GM18502 (cell line): ENCODE measurements at regions not wholly inside any gene's neighbourhood (a gene's known extent, or its start where the extent isn't known, plus 50 kb on each side); places are given as distances from the start of the nearest gene placed in this dataset.
"Not testable (repeated sequence)": the region's sequence is repeated elsewhere in the genome, so short reads cannot be mapped to it uniquely, and the experiment has no call there.

Experiments
- ATAC-seq: cut with Tn5 transposase; IDR thresholded peaks from one replicate; pipeline ENCODE4 v1.9.1; 2021; ENCODE audit warnings: mild to moderate bottlenecking; ENCODE audit not compliant: unreplicated experiment, poor library complexity

GRCh38 chr9:87386490-87387025, 111.1 kb upstream of the DAPK1 start:
- ATAC-seq, result no peak

GRCh38 chr9:87387351-87388011, 110.2 kb upstream of the DAPK1 start:
- ATAC-seq, result no peak

GRCh38 chr9:87388708-87389107, 109.0 kb upstream of the DAPK1 start:
- not testable (repeated sequence) for ATAC-seq

- ATAC-seq, result no peak
Measured at GRCh38 chr9:87389936-87390335, 107.7 kb upstream of the DAPK1 start.

GRCh38 chr9:87390361-87390760, 107.3 kb upstream of the DAPK1 start:
- no peak for ATAC-seq

GRCh38 chr9:87392086-87392485, 105.6 kb upstream of the DAPK1 start:
- ATAC-seq, result no peak

GRCh38 chr9:87393706-87394230, 103.9 kb upstream of the DAPK1 start:
- ATAC-seq, result no peak

DNA sequence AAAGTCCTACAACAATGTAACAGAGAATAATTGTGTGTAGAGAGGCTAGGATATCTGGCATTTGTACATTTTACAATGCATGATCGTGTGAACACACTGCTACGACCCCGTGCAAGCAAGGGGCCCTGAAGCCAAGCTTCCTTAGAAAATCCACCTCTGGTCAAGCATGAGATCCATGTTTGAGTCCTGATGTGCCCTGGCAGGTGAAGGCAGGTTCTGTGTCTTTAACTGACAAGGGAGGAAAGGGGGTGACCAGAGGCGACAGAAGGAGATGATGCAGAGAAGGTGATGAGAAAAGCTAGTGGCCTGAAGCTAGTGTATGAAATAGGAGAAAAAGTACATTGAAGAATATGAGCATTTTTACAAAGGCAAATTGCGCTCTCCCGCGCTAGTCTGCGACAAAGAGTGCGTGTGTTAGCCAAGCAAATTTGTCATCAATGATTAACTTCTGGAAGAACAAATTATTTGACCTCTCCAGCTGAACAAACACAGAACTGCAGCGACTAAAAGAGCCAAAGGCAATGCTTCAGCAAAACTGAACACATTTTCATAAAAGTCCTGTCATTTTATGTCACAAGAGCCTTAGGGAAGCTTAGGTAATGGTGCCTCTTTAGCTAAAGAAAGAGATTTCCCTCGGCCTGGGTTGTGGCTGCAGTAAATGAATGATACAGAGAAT, 101.7 kb upstream of the DAPK1 start:
- ATAC-seq, result no peak

DNA sequence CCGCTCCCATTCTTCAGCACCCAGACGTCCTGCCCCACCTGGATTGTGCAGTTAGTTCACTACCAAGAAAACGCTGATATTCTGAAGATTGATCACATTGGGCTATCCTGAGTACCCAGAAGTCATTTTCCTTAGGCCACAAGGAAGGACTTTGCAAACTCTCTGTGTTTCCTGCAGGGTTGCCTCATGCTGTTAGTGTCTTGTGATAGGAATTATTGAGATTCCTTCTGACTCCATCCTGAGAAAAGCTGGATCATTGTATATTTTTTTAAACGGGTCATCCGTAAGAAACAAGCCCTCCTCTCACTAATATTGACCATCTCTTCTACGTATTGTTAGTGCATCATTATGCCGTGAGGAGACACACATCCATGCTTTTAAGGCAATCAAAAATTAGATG, 96.0 kb upstream of the DAPK1 start:
- no peak for ATAC-seq

- no peak for ATAC-seq
Measured at GRCh38 chr9:87402537-87402936, 95.1 kb upstream of the DAPK1 start.

- ATAC-seq, result no peak
Measured at GRCh38 chr9:87405677-87406542, 91.8 kb upstream of the DAPK1 start.

DNA sequence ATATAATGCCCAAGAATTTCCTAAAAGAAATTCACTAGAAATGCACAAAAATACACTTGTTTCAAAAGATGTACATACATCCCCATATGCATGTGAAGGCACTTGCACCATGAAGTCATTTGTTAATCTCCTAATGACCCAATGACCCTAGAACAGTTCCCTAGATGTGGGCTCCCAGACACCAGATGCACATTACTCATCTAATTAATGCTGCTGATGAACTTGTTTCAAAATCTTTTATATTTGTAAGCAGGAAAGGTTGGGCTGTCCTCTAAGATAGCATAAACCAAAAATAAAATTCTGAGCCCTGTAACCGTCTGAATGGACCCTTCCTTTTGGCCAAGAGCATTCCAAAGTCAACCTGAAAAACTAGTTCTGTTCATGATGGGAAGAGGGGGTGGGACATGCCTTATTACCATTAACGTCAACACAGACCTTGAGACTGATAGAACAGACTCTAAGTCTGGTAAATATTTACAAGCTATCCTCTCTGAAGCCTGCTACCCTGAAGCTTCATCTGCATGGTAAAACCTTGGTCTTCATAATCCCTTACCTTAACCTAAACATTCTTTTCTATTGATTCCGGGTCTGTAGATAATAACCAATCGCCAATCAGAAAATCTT, 91.0 kb upstream of the DAPK1 start:
- ATAC-seq, result no peak

DNA sequence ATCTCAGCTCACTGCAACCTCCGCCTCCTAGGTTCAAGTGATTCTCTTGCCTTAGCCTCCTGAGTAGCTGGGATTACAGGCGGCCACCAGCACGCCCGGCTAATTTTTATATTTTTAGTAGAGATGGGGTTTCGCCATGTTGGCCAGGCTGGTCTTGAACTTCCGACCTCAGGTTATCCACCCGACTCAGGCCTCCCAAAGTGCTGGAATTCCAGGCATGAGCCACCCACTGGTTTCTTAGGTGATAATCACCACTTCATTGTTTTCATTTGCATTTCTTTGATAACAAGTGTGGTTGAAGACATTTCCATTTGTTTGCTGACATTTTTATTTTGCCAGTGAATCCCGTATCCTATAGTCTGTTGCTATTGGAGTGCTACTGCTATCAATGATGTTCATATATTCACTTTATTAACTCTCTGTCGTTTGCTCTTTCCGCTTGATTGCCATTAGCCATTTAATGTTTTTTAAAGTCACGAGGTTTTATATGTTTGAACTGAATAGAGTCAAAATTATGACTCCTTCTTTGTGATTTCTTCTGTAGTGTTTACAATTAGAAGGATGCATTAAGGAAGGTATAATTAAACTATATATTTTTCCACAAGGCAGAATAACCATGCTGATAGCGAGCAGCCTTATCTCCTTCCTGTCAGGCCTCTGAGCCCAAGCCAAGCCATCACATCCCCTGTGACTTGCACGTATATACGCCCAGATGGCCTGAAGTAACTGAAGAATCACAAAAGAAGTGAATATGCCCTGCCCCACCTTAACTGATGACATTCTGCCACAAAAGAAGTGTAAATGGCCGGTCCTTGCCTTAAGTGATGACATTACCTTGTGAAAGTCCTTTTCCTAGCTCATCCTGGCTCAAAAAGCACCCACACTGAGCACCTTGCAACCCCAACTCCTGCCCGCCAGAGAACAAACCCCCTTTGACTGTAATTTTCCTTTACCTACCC, 87.3 kb upstream of the DAPK1 start:
- not testable (repeated sequence) for ATAC-seq

DNA sequence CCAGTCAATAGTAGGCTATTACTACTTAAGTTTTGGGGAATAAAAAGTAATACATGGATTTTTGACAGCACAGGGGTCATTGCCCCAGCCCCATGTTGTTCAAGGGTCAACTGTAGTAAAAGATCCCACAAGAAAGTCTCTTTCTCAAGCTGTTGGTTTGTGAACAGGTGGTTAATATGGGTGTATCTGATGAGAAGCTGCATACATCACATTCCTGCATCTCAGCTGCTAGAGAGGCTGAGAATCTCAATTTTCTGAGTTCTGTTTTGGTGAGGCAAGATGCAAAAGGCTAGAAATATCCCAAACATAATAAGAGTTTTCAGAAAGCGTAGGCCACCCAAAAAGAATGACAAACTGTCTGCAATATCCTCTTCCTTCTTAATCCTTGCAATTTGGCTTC, 76.8 kb upstream of the DAPK1 start:
- ATAC-seq, result no peak

- ATAC-seq, result no peak
Measured at GRCh38 chr9:87421734-87422133, 75.9 kb upstream of the DAPK1 start.

DNA sequence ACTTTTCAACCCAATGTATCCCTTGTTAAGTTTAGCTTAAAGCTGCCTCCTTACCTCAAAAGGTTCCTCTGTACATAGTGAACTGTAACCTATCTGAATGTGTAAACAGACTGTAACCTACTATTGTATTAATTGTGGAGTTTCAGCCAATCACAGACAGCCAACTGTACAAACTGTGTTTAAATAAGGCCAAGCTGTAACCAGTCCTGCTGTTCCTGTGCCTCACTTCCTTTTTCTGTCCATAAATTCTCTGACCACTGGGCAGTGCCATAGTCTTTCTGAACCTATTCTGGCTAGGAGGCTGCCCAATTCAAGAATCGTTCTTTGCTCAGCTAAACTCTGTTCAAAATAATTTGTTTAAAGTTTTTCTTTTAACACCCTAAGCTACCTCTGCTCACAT, 74.7 kb upstream of the DAPK1 start:
- no peak for ATAC-seq

DNA sequence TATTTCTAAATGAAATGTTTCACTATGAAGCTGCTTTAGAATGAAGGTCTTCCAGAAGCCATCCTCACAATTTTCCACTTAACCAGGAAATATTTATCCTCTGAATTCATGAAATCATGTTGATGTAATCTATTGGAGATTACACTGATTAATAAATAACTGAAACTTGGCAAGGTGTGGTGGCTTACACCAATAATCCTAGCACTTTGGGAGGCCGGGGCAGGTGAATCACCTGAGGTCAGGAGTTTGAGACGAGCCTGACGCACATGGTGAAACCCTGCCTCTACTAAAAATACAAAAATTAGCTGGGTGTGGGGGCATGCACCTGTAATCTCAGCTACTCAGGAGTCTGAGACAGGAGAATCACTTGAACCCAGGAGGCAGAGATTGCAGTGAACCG, 73.8 kb upstream of the DAPK1 start:
- not testable (repeated sequence) for ATAC-seq

GRCh38 chr9:87425202-87425601, 72.5 kb upstream of the DAPK1 start:
- no peak for ATAC-seq

DNA sequence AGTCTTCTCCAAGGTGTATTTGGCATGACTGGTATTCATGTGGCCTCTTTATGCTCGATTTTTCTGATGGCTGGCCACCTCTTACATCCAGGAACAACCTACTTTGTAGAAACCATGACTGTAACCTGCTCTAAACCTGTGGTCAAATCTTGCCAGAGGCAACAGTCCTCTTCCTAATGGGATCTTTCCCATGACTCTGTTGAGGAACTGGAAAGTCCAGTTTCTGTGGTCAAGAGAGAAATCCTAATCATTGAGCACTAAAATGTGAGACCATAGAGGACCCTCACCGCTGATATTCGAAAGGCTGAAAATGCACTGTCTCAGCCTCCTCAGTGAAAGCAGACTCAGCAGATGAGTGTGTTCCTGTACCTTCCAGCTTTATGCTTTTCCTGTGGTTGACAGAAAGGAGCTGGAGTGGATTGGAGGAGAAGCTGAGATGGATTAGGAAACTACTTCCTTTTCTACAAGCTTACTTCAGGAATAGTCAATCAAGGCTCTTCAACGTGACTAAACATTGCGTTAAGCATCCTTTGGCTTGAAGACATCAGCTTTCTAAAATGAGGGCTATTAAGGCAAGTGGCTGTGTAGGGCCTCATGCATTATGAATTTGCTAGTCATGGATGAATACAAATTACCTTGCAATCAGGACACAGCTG, 69.7 kb upstream of the DAPK1 start:
- ATAC-seq, result no peak
